Right lobe of liver (tissue), 6 donors: ENCODE measurements at regions not wholly inside any gene's neighbourhood (a gene's known extent, or its start where the extent isn't known, plus 50 kb on each side); places are given as distances from the start of the nearest gene placed in this dataset.
"Not testable (repeated sequence)": the region's sequence is repeated elsewhere in the genome, so short reads cannot be mapped to it uniquely, and the experiment has no call there.

ENCODE experiments used
- ATAC-seq, 4 donors: fragments of 200-7000 bp; cut with Tn5 transposase; one replicate each; pipeline ENCODE4 v1.9.1; 2020; ENCODE audit warnings: mild to moderate bottlenecking in 4 of 4, moderate library complexity in 4 of 4
- DNase-seq, 3 donors: peaks; one replicate each; pipeline ENCODE4 v3.0.0-alpha.2; 2020
- H3K27ac ChIP-seq, 3 donors: fragments of 200-600 bp; one replicate each; pipeline ENCODE4 v1.8.0; 2022
- H3K27me3 ChIP-seq, 2 donors: fragments of 200-600 bp; one replicate each; pipeline ENCODE4 v1.8.0; 2022
- H3K36me3 ChIP-seq, 4 donors: fragments of 200-600 bp; sonication (generic) in 1 of 4; one replicate each; pipeline versions ENCODE4 v1.5.1 to v1.8.0; 2017 to 2022; ENCODE audit warnings: control low read depth in 1 of 4
- H3K4me1 ChIP-seq, 4 donors: fragments of 200-600 bp; sonication (generic) in 1 of 4; one replicate each; pipeline versions ENCODE4 v1.5.1 to v1.8.0; 2017 to 2022; ENCODE audit warnings: control low read depth in 1 of 4
- H3K4me3 ChIP-seq, 3 donors: fragments of 200-600 bp; one replicate each; pipeline ENCODE4 v1.8.0; 2022
- H3K9me3 ChIP-seq, 4 donors: fragments of 200-600 bp; sonication (generic) in 1 of 4; one replicate each; pipeline versions ENCODE4 v1.5.1 to v1.8.0; 2017 to 2022; ENCODE audit warnings: control low read depth in 1 of 4
- CTCF ChIP-seq, 4 donors: fragments of 200-600 bp in 3 of 4; fragments of 450-650 bp in 1 of 4; IDR thresholded peaks; one replicate each; pipeline versions ENCODE4 v1.5.1 to v1.8.0; 2016 to 2022; ENCODE audit warnings: antibody characterized with exemption in 4 of 4, mild to moderate bottlenecking in 2 of 4
- POLR2A ChIP-seq: fragments of 450-650 bp; IDR thresholded peaks from one replicate; pipeline ENCODE4 v1.6.1; 2017; ENCODE audit warnings: antibody characterized with exemption, mild to moderate bottlenecking
- WGBS: methylation state at CpG from one replicate; pipeline ENCODE4 v1.1.6; 2018; ENCODE audit warnings: low coverage, low lambda C conversion rate; ENCODE audit not compliant: insufficient coverage; ENCODE audit errors: missing lambda C conversion rate; 5-methylcytosine and 5-hydroxymethylcytosine counted together
- intact Hi-C, 2 donors: fragments of 100-400 bp; cut with DNase I; formaldehyde crosslinking; loops; one replicate each; pipeline versions ENCODE4 v1.11.2 to v1.14.1; 2022
- donor health status: DM: no; HTN: yes; CAD: no.
- donor health status: DM: no; HTN: no; CAD: no.
- donor health status: DM: no; HTN: no; CAD: no.
- donor health status: DM: no; HTN: yes; CAD: no.
- donor health status: DM: no; HTN: yes; CAD: no.

GRCh38 chr15:69704229-69704628 lies 251.6 kb downstream of the RPLP1 start:
- ATAC-seq (no peak), DNase-seq (no peak)
- Histone ChIP-seq H3K9me3 (peaks cover 0 to 5% (median 1%) of the 10 kb centered on the region in 4 donors), H3K36me3 (no peaks in the 10 kb centered on the region), H3K4me1 (no peaks in the 10 kb centered on the region), H3K27ac (no peak overlapping the region), H3K27me3 (no peaks in the 10 kb centered on the region), H3K4me3 (no peak overlapping the region)
- 73% methylated on average over 2 of the region's 3 CpGs for WGBS
- TF ChIP-seq POLR2A, result no peak
- no peak for TF ChIP-seq CTCF (IDR thresholded peaks at IDR 0.05)
- intact Hi-C loops, result no loop called here

- ATAC-seq, result no peak
These were observed 252.1 kb downstream of the RPLP1 start for GRCh38 chr15:69704700-69705099.

GRCh38 chr15:69706353-69707097 lies 253.9 kb downstream of the RPLP1 start:
- ATAC-seq, result no peak

More at GRCh38 chr15:69704700-69705099, 252.1 kb downstream of the RPLP1 start:
- Histone ChIP-seq H3K27ac (no peak overlapping the region), H3K4me3 (no peak overlapping the region), H3K36me3 (no peaks in the 10 kb centered on the region), H3K4me1 (no peaks in the 10 kb centered on the region), H3K9me3 (peaks cover 0 to 5% (median 1%) of the 10 kb centered on the region in 4 donors), H3K27me3 (no peaks in the 10 kb centered on the region)
- 91% methylated on average over 3 of the region's 4 CpGs for WGBS
- intact Hi-C loops, result no loop called here
- no peak for TF ChIP-seq CTCF (IDR thresholded peaks at IDR 0.05)
- no peak for DNase-seq

GRCh38 chr15:69707241-69707640 lies 254.6 kb downstream of the RPLP1 start:
- H3K4me3 ChIP-seq, H3K4me1 ChIP-seq, H3K9me3 ChIP-seq, H3K27ac ChIP-seq, H3K27me3 ChIP-seq, ATAC-seq, intact Hi-C loops, H3K36me3 ChIP-seq, DNase-seq: not testable (repeated sequence)
- 57% methylated on average over 1 of the region's 4 CpGs for WGBS

More at GRCh38 chr15:69706353-69707097, 253.9 kb downstream of the RPLP1 start:
- no peaks in the 10 kb centered on the region for H3K36me3 ChIP-seq
- H3K27ac ChIP-seq, result no peak overlapping the region
- no peak for DNase-seq
- peaks cover 0 to 5% (median 1%) of the 10 kb centered on the region in 4 donors for H3K9me3 ChIP-seq
- 63% methylated on average over 3 of the region's 3 CpGs for WGBS
- TF ChIP-seq POLR2A (no peak), CTCF (IDR thresholded peaks at IDR 0.05) (no peak)
- H3K4me1 ChIP-seq, result no peaks in the 10 kb centered on the region
- intact Hi-C loops, result no loop called here
- H3K4me3 ChIP-seq, result no peak overlapping the region
- no peaks in the 10 kb centered on the region for H3K27me3 ChIP-seq

GRCh38 chr15:69708436-69709122 lies 256.0 kb downstream of the RPLP1 start:
- ATAC-seq, H3K36me3 ChIP-seq, H3K4me1 ChIP-seq, intact Hi-C loops, H3K4me3 ChIP-seq, H3K27ac ChIP-seq, H3K27me3 ChIP-seq, H3K9me3 ChIP-seq, DNase-seq: not testable (repeated sequence)
- 74% methylated on average over 2 of the region's 3 CpGs for WGBS
